SU-DHL-6 (cell line): ENCODE measurements at regions not wholly inside any gene's neighbourhood (a gene's known extent, or its start where the extent isn't known, plus 50 kb on each side); places are given as distances from the start of the nearest gene placed in this dataset.

ENCODE experiments used
- EZH2phosphoT487 ChIP-seq: fragments of 200-600 bp; sonication (generic), shearing (Covaris generic); conservative IDR thresholded peaks from 2 replicates; pipeline ENCODE4 v1.6.1; 2018; ENCODE audit warnings: mild to moderate bottlenecking, antibody characterized with exemption, low read length, moderate library complexity, mixed read lengths
- TF ChIP-seq, protein P1 (sequence below): fragments of 200-600 bp; sonication (generic); IDR thresholded peaks from one replicate; pipeline ENCODE4 v1.5.1; 2017; ENCODE audit warnings: antibody characterized with exemption, mild to moderate bottlenecking, low read length, moderate library complexity; ENCODE audit not compliant: insufficient read depth, poor library complexity, severe bottlenecking

DNA sequence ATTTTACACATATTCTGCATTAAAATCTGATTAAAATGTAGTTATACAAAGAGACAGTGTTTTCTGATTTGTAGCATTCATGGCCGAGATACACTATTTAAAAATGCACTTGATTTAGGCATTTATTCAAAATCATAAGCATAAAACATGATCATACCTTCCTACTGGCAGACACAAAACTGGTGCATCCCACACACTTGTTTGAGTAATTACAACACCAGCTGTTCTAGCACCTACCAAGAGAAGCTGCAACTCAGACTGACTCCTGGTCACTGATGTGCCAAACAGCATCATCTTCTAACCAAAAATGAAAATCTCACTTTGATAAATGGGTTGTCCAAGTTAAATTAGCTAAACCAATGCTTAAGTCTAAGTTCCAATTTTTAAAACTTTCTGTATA, 262.7 kb upstream of the NSMCE3 start:
- TF ChIP-seq, protein P1, sequence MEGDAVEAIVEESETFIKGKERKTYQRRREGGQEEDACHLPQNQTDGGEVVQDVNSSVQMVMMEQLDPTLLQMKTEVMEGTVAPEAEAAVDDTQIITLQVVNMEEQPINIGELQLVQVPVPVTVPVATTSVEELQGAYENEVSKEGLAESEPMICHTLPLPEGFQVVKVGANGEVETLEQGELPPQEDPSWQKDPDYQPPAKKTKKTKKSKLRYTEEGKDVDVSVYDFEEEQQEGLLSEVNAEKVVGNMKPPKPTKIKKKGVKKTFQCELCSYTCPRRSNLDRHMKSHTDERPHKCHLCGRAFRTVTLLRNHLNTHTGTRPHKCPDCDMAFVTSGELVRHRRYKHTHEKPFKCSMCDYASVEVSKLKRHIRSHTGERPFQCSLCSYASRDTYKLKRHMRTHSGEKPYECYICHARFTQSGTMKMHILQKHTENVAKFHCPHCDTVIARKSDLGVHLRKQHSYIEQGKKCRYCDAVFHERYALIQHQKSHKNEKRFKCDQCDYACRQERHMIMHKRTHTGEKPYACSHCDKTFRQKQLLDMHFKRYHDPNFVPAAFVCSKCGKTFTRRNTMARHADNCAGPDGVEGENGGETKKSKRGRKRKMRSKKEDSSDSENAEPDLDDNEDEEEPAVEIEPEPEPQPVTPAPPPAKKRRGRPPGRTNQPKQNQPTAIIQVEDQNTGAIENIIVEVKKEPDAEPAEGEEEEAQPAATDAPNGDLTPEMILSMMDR = no peak
- TF ChIP-seq EZH2phosphoT487 = no peak
